SK-N-SH treated with all-trans-retinoic acid at 6 μM for 48 hours (cell line): ENCODE measurements at regions not wholly inside any gene's neighbourhood (a gene's known extent, or its start where the extent isn't known, plus 50 kb on each side); places are given as distances from the start of the nearest gene placed in this dataset.

Experiments
- ATAC-seq: fragments of 200-7000 bp; cut with Tn5 transposase; 3 replicates; pipeline ENCODE4 v1.9.1; 2020; ENCODE audit warnings: mild to moderate bottlenecking, moderate library complexity
- ARNTL ChIP-seq: fragments of 450-650 bp; formaldehyde crosslinking; IDR thresholded peaks from 2 replicates; pipeline ENCODE4 v1.5.0; 2020; ENCODE audit warnings: low read depth, mild to moderate bottlenecking, moderate library complexity, borderline replicate concordance
- BACH2 ChIP-seq: fragments of 250-450 bp; sonication (Bioruptor Pico); IDR thresholded peaks from 2 replicates; pipeline ENCODE4 v1.9.0; 2021; ENCODE audit warnings: mild to moderate bottlenecking, borderline replicate concordance
- CREB5 ChIP-seq: fragments of 250-450 bp; sonication (Bioruptor Pico); IDR thresholded peaks from 2 replicates; pipeline ENCODE4 v1.5.1; 2020; ENCODE audit warnings: low read depth, mild to moderate bottlenecking, moderate library complexity
- CSDC2 ChIP-seq: fragments of 250-450 bp; sonication (Bioruptor Pico); IDR thresholded peaks from 2 replicates; pipeline ENCODE4 v1.5.0; 2020; ENCODE audit warnings: mild to moderate bottlenecking, moderate library complexity
- ESRRG ChIP-seq: fragments of 250-450 bp; sonication (Bioruptor Pico); IDR thresholded peaks from 2 replicates; pipeline ENCODE4 v1.6.1; 2021; ENCODE audit warnings: mild to moderate bottlenecking
- GLIS3 ChIP-seq: fragments of 250-450 bp; sonication (Bioruptor Pico); IDR thresholded peaks from 2 replicates; pipeline ENCODE4 v1.5.0; 2020; ENCODE audit warnings: mild to moderate bottlenecking, moderate library complexity
- ISL1 ChIP-seq: fragments of 250-450 bp; sonication (Bioruptor Pico); IDR thresholded peaks from 2 replicates; pipeline ENCODE4 v2.1.2; 2022; ENCODE audit warnings: mild to moderate bottlenecking, moderate library complexity
- OSR1 ChIP-seq: fragments of 250-450 bp; sonication (Bioruptor Pico); IDR thresholded peaks from 2 replicates; pipeline ENCODE4 v1.8.0; 2022; ENCODE audit warnings: moderate library complexity, mild to moderate bottlenecking, inconsistent platforms
- PPARA ChIP-seq: fragments of 250-450 bp; sonication (Bioruptor Pico); IDR thresholded peaks from 2 replicates; pipeline ENCODE4 v1.5.0; 2020; ENCODE audit warnings: mild to moderate bottlenecking, borderline replicate concordance
- RARB ChIP-seq: fragments of 250-450 bp; sonication (Bioruptor Pico); IDR thresholded peaks from 2 replicates; pipeline ENCODE4 v1.8.0; 2021; ENCODE audit warnings: mild to moderate bottlenecking, moderate library complexity
- SNAI2 ChIP-seq: fragments of 250-450 bp; sonication (Bioruptor Pico); IDR thresholded peaks from 2 replicates; pipeline ENCODE4 v1.5.0; 2020; ENCODE audit warnings: mild to moderate bottlenecking, moderate library complexity
- TCF4 ChIP-seq: fragments of 250-450 bp; sonication (Bioruptor Pico); IDR thresholded peaks from 2 replicates; pipeline ENCODE4 v1.8.0; 2021; ENCODE audit warnings: mild to moderate bottlenecking, moderate library complexity, borderline replicate concordance
- TOX ChIP-seq: fragments of 250-450 bp; sonication (Bioruptor Pico); IDR thresholded peaks from 2 replicates; pipeline ENCODE4 v1.8.0; 2021; ENCODE audit warnings: mild to moderate bottlenecking, moderate library complexity, borderline replicate concordance
- ZC3H10 ChIP-seq: fragments of 250-450 bp; sonication (Bioruptor Pico); IDR thresholded peaks from 2 replicates; pipeline ENCODE4 v1.5.1; 2021; ENCODE audit warnings: mild to moderate bottlenecking, moderate library complexity
- ZFP30 ChIP-seq: fragments of 450-650 bp; formaldehyde crosslinking; IDR thresholded peaks from 2 replicates; pipeline ENCODE4 v1.5.0; 2022; ENCODE audit warnings: mild to moderate bottlenecking, moderate library complexity
- ZNF565 ChIP-seq: fragments of 450-650 bp; formaldehyde crosslinking; conservative IDR thresholded peaks from 2 replicates; pipeline ENCODE4 v1.5.0; 2020; ENCODE audit warnings: low read depth, mild to moderate bottlenecking, moderate library complexity
- ZNF70 ChIP-seq: fragments of 450-650 bp; formaldehyde crosslinking; IDR thresholded peaks from 2 replicates; pipeline ENCODE4 v1.5.0; 2020; ENCODE audit warnings: mild to moderate bottlenecking, moderate library complexity
- TF ChIP-seq, protein P1 (sequence below): fragments of 250-450 bp; sonication (Bioruptor Pico); IDR thresholded peaks from 2 replicates; pipeline ENCODE4 v1.8.0; 2020; ENCODE audit warnings: mild to moderate bottlenecking, moderate library complexity, borderline replicate concordance
- TF ChIP-seq, protein P2 (sequence below): fragments of 250-450 bp; sonication (Bioruptor Pico); IDR thresholded peaks from 2 replicates; pipeline ENCODE4 v1.5.0; 2020; ENCODE audit warnings: mild to moderate bottlenecking, moderate library complexity
- TF ChIP-seq, protein P3 (sequence below): fragments of 250-450 bp; sonication (Bioruptor Pico); IDR thresholded peaks from 2 replicates; pipeline ENCODE4 v1.8.0; 2021; ENCODE audit warnings: low read depth, mild to moderate bottlenecking, moderate library complexity, borderline replicate concordance

DNA sequence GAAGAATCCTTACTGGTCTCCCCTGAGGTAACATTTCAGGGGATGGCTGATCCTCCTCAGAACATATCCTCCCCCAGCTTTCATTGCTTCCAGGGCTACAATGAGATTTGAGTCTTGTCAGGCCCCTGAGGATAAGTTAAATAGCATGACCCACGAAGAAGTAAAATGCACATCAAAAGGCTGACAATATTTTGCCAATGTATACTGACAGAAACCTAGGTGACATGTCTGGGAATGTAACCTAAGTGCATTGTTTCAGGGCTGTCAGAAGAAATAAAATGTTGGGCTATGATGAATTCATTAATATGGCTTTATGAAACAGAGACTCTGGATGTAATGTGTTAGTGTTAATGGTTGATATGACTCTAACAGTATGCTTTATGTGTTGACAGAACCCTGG is 471.5 kb downstream of the HDGFL1 start:
- no peak for ATAC-seq
- TF ChIP-seq GLIS3 (CRISPR knock-in tag) (no peak), ISL1 (no peak), TCF4 (CRISPR knock-in tag) (no peak), ESRRG (CRISPR knock-in tag) (no peak), OSR1 (no peak), ZNF565 (no peak)
- TF ChIP-seq, protein P1, sequence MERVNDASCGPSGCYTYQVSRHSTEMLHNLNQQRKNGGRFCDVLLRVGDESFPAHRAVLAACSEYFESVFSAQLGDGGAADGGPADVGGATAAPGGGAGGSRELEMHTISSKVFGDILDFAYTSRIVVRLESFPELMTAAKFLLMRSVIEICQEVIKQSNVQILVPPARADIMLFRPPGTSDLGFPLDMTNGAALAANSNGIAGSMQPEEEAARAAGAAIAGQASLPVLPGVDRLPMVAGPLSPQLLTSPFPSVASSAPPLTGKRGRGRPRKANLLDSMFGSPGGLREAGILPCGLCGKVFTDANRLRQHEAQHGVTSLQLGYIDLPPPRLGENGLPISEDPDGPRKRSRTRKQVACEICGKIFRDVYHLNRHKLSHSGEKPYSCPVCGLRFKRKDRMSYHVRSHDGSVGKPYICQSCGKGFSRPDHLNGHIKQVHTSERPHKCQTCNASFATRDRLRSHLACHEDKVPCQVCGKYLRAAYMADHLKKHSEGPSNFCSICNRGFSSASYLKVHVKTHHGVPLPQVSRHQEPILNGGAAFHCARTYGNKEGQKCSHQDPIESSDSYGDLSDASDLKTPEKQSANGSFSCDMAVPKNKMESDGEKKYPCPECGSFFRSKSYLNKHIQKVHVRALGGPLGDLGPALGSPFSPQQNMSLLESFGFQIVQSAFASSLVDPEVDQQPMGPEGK (CRISPR knock-in tag) = no peak
- TF ChIP-seq, all 23 proteins: peak for 0

GRCh38 chr6:23045280-23045679 is 475.9 kb downstream of the HDGFL1 start:
- TF ChIP-seq ARNTL (CRISPR knock-in tag) (no peak), ZNF565 (no peak), CREB5 (CRISPR knock-in tag) (no peak), PPARA (CRISPR knock-in tag) (no peak), GLIS3 (CRISPR knock-in tag) (no peak), ESRRG (CRISPR knock-in tag) (no peak), TOX (CRISPR knock-in tag) (no peak), ZNF70 (no peak), BACH2 (no peak), ZC3H10 (CRISPR knock-in tag) (no peak), ISL1 (no peak), SNAI2 (no peak), ZFP30 (CRISPR knock-in tag) (no peak)
- TF ChIP-seq, protein P1 (CRISPR knock-in tag) = no peak
- TF ChIP-seq, protein P2, sequence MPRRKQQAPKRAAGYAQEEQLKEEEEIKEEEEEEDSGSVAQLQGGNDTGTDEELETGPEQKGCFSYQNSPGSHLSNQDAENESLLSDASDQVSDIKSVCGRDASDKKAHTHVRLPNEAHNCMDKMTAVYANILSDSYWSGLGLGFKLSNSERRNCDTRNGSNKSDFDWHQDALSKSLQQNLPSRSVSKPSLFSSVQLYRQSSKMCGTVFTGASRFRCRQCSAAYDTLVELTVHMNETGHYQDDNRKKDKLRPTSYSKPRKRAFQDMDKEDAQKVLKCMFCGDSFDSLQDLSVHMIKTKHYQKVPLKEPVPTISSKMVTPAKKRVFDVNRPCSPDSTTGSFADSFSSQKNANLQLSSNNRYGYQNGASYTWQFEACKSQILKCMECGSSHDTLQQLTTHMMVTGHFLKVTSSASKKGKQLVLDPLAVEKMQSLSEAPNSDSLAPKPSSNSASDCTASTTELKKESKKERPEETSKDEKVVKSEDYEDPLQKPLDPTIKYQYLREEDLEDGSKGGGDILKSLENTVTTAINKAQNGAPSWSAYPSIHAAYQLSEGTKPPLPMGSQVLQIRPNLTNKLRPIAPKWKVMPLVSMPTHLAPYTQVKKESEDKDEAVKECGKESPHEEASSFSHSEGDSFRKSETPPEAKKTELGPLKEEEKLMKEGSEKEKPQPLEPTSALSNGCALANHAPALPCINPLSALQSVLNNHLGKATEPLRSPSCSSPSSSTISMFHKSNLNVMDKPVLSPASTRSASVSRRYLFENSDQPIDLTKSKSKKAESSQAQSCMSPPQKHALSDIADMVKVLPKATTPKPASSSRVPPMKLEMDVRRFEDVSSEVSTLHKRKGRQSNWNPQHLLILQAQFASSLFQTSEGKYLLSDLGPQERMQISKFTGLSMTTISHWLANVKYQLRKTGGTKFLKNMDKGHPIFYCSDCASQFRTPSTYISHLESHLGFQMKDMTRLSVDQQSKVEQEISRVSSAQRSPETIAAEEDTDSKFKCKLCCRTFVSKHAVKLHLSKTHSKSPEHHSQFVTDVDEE (CRISPR knock-in tag) = no peak
- TF ChIP-seq, protein P3, sequence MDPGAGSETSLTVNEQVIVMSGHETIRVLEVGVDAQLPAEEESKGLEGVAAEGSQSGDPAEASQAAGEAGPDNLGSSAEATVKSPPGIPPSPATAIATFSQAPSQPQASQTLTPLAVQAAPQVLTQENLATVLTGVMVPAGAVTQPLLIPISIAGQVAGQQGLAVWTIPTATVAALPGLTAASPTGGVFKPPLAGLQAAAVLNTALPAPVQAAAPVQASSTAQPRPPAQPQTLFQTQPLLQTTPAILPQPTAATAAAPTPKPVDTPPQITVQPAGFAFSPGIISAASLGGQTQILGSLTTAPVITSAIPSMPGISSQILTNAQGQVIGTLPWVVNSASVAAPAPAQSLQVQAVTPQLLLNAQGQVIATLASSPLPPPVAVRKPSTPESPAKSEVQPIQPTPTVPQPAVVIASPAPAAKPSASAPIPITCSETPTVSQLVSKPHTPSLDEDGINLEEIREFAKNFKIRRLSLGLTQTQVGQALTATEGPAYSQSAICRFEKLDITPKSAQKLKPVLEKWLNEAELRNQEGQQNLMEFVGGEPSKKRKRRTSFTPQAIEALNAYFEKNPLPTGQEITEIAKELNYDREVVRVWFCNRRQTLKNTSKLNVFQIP (CRISPR knock-in tag) = no peak
- TF ChIP-seq, all 23 proteins: peak for 0
- ATAC-seq = no peak

DNA sequence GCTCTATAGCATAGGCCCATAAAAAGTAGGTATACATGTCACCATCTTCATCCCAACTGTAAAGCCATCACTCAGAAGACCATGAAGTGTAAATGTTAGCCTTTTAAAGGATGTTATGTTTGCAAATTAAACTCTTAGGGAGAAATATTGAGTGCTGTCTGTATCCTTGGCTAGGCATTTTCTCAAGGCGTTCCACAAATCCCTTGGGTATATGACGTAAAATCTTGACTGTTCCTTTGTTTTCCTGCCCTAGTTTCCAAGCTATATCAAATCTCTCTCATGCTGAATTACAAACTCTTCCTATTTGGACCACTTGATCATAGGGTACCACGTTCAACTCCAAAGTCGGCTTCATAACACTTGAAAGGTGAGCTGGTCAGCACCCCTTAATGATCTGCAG is 486.2 kb downstream of the HDGFL1 start:
- ATAC-seq = no peak
- TF ChIP-seq RARB (CRISPR knock-in tag) = no peak
- TF ChIP-seq, protein P3 (CRISPR knock-in tag) = no peak
- TF ChIP-seq CSDC2 (CRISPR knock-in tag) = no peak
- no peak for TF ChIP-seq TCF4 (CRISPR knock-in tag)
